NCI-H1694 treated with DMSO at 0.1 percent for 48 hours (cell line): ENCODE measurements at regions not wholly inside any gene's neighbourhood (a gene's known extent, or its start where the extent isn't known, plus 50 kb on each side); places are given as distances from the start of the nearest gene placed in this dataset.

Experiments used
- DNase-seq: peaks from one replicate; lab custom pipeline; 2025; lab: John Stamatoyannopoulos, UW

DNA sequence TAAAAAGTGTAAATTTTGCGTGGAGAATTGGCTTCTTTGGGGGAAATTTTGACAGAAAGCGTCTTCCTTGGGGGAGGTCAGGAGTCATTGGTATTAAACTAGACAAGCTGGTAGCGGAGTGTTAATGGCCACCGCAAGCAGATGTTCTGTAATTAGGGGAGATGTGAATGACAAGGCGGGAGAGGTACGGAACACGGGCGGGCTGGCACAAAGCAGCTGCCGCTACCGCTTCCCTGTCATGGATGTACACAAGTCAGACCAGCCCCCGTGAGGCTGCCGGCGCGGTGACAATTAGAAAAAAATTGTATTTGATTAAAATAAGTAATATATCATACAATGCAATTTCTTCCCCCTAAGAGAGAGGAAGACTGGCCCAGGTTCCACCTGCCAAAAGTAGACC, 501.6 kb downstream of the VRK1 start:
- peak; percentile 48 for DNase-seq

GRCh38 chr14:97299661-97300060, 502.5 kb downstream of the VRK1 start:
- no peak for DNase-seq

GRCh38 chr14:97301931-97302559, 504.9 kb downstream of the VRK1 start:
- DNase-seq: no peak

DNA sequence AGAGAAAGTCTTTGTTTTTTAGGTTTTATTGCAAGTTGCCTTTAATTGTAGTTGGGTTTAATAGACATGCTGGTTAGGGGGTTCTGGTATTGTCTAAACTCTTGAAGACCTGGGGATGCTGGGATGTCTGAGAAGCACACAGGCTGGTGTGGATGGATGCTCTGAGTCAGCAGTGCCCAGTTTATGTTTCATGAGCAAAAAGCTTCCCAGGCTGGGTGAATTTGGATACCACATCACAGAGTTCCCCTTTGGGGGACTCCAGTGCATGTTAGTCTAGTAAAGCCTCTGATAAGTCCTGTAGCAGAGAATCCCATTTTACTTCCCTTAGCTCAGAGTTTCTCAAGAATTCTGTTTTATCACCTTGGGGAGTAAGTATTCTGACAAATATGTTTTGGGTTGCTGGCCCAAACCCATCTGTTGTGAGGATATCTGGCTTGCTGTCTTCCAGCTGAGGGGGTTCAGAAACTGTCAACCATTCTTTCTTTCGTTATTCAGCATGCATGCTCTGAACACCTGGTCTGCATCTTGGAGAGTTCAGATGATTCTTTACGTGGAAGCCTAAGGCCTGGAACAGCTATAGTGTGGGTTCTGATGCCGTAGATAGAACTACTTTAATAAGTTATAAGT, 509.1 kb downstream of the VRK1 start:
- no peak for DNase-seq

DNA sequence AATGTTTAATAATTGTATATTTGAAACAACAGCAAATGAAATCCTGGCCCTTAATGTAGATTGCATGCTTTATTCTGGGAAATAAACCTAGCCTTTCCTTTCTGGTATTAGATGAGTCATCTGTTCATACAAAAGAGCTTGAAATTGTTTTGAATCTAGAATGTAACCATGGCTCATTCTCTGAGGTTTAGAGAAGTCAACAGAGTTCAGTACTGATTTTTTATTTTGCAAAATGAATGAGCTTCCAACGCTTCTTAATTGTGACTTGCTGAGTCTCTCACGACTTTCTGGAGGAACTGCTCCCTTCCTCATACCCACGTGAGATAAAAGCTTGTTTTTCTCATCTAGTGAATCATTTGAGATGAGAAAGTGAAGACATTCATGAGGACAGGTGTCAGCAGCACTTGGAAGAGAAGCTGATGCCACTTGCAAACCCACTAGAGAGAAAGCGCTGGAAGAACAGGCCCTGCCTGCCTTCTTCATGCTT, 509.6 kb downstream of the VRK1 start:
- no peak for DNase-seq

DNA sequence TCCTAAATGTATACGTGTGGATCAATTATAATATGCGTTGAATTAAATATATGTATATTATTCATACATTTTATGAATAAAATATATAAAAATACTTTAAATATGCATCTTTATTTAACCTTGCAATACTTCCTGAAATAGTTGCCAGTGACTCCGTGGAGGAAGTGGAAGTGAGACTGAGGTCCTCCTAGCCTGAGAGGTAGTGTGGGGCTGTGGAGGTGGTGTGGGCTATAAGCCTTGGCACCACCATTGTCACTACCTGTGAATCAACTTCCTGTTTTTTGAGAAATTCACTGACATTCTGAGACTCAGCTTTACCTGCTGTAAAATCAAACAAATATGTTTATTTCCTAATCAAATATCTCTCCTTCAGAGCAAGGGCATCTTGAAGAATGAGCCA, 514.2 kb downstream of the VRK1 start:
- DNase-seq: no peak

DNA sequence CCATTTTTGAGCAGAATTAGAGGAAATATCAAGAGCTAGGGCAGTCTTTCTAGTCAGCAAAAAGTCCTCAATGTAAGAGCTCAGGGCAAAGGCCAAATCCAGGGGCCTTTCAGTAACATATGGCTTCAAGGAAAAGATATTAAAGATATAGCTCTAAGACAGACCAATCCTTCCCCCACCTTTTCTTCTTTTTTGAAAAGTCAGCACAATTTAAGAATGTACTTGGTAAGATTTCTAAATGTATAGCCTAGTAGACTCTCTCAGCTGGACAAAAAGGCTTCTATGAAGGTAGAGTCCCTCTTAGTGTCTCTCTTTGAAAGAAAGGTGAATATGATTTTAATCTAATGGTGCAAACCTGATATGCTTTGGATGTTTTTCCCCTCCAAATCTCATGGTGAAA, 515.7 kb downstream of the VRK1 start:
- no peak for DNase-seq

GRCh38 chr14:97315790-97316189, 518.6 kb downstream of the VRK1 start:
- no peak for DNase-seq

- no peak for DNase-seq
These were observed 521.2 kb downstream of the VRK1 start for GRCh38 chr14:97318380-97318779.

DNA sequence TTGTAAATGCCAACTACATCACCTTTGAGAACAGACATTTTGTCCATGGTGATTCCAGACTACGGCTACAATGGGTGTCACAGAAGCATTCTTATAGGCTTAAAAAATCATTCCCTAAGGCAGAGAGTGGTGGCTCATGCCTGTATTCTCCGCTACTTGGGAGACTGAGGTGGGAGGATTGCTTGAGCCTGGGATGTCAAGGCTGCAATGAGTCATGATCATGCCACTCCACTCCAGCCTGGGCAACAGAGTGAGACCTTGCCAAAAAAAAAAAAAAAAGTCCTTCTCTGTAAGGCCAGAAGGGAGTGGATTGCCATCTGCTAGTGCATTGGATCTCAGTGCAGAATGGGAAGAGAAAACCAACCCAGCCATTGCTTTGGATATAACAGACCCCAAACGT, 522.5 kb downstream of the VRK1 start:
- no peak for DNase-seq

DNA sequence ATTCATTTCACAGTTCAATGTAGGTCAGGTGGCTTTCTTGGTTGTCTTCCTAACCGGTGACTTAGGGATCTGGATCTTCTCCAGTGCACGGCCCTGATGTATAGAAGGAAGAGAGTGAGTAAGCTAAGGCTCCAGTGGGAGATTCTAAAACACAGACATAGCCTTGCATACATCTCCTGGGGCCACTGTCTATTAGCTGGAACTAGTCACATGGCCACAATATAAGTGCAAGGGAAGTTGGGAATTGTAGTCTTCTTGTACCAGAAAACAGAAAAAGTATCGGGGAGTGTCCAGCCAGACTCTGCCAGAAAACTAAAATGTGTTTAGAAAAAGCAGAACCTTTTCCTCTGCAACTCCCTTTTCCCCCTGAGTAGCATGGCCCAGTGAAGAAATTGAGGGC, 531.6 kb downstream of the VRK1 start:
- DNase-seq: no peak

GRCh38 chr14:97329701-97330100, 532.5 kb downstream of the VRK1 start:
- DNase-seq: no peak

DNA sequence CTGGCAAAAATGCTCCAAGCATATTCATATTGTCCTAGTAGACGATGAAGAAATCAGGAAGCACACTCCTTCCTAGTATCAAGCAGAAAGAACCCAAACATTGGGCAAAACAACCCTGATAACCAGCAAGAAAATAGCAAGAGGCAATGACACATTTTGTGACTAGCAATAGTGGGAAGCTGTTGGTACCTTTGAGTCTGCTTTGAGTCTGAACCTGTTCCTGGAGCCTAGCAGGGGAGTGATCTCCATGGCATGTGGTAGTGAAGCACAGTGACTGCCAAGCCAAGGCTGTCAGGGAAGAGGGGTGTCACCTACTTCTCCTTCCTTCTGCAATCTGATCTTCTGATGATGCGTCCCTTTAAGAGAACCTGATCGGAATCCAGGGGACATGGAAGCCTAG, 533.9 kb downstream of the VRK1 start:
- DNase-seq: no peak

GRCh38 chr14:97331526-97331925, 534.3 kb downstream of the VRK1 start:
- no peak for DNase-seq

DNA sequence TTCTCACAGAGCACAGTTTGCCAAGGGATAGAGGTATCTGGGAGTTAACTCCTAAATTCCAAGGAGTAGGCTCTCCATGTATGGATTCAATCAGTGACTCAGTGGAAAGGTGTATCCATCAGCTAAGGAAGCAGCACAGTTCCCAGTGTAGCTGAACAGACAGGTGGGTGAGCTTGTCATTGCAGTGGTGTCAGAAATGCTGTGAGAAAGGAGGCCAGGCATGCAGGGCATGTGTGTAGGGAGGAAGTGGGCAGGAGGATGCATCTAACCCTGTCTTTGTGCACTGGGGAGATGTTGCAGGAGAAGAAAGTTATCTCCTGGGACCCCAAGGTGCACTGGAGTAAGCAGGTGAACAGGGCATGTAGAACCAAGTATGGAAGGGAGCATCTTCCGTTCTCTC, 539.0 kb downstream of the VRK1 start:
- no peak for DNase-seq

DNA sequence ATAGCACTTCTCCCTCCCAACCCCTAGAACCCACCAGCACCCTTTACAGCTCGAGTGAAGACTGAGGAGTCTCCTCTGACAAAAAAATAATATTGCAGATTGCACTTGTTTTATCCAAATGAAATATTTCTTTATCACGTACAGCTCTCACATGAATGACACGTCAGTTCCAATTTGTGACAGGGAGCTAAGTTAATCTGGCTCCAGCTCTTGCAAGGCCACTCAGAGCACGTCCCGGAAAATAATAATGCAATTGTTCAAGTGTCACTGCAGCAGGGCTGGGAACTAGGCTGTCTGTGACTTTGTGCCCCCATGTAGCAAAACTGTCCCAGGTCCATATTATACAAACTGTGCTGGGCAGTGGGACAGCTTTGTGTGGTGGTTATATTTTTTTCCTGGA, 539.6 kb downstream of the VRK1 start:
- no peak for DNase-seq

- DNase-seq: no peak
These were observed 540.1 kb downstream of the VRK1 start for GRCh38 chr14:97337267-97337666.

DNA sequence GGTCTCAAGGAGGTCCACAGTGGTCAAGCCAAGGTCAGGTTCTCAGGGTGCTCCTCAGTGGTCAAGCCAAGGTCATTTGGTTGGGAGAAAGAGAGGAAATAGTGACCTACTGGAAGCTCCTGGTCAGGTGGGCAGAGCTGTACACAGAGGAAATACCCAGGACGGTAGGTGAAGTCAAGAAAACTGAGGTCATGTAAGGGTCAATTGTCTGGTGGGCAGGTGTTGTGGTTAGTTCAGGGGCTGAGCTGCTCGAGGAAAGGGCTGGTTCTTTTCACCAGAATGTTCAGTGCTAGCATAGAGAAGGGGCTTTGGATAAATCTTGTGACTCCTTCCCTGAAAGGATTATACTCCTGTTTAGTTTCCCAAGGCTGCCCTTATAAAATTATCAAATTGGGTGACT, 540.5 kb downstream of the VRK1 start:
- DNase-seq: no peak

- no peak for DNase-seq
These were observed 547.5 kb downstream of the VRK1 start for GRCh38 chr14:97344666-97345065.

DNA sequence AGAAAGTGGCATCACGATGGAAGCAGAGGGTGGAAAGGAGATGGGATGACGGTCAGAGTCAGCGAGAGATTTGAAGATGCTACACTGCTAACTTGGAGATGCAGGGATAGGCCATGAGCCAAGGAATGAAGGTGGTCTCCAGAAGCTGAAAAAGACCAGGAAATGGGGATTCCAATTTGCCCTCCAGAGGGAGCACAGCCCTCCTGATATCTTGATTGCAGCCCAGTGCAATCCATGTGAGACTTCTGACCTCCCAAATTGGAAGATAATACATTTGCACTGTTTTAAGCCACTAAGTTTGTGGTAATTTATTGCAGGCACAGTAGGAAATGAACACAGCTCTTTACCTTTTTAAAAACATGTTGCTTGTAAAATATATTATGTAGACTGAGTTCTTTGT, 549.5 kb downstream of the VRK1 start:
- no peak for DNase-seq

DNA sequence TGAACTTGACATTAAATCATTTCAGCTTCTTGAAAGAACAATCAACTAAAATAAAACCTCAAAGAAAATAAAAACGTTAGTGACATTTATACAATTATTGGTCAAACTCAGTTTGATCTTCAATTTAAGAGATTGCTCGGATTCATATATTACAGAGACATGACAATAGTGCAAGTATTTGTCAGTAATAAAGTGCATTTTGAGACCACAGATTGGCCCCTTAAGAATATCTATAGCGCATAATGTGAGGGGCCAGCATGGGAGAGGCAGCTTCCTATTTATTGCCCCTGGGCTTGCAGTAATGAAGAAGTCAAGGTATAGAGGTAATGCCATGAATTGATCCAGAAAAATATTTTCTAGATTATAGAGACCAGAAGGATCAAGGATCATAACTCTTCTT, 552.3 kb downstream of the VRK1 start:
- no peak for DNase-seq

DNA sequence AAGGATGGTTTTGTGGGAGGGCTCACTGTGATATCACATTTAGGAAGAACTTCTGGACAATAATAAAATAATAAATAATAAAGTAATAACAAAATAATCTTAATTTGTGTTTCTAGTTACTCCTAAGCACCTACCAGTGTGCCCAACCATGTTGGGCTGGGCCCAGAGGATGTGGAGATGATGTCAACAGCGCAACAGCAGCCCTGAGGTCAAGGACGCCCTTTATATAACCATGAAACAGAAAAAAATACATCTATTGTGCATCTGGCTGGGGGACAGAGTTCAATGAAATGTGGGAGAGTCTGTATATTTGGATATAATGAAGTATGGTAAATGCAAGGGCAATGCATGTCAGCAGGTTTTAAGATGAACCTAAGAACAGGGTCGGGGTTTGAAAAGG, 552.8 kb downstream of the VRK1 start:
- no peak for DNase-seq

- DNase-seq: no peak
These were observed 553.2 kb downstream of the VRK1 start for GRCh38 chr14:97350415-97350814.
